Occipital lobe (tissue), 1 donor: ENCODE measurements at regions not wholly inside any gene's neighbourhood (a gene's known extent, or its start where the extent isn't known, plus 50 kb on each side); places are given as distances from the start of the nearest gene placed in this dataset.
"Not testable (repeated sequence)": the region's sequence is repeated elsewhere in the genome, so short reads cannot be mapped to it uniquely, and the experiment has no call there.

ENCODE experiments used
- DNase-seq: peaks from one replicate; lab custom pipeline; 2025; lab: John Stamatoyannopoulos, UW

DNA sequence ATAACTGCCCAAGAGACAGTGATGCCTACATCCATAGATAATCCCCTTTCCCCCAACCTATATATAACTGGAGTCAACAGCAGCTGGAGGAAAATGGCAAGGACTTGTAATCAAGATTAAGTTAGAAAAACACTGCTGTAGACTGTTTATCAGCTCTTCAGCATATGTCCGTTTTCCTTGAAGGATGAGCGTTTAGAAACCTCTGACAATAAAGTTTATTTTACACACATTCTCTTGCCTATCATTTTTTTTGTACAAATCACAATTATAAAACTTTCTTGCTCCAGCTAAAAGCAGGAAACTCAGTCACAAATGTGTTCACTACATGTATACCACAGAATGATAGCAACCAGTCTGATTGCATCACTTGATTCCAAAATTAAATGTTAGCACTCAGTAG is 50.8 kb downstream of the PPIAL4G start:
- DNase-seq, result not testable (repeated sequence)

DNA sequence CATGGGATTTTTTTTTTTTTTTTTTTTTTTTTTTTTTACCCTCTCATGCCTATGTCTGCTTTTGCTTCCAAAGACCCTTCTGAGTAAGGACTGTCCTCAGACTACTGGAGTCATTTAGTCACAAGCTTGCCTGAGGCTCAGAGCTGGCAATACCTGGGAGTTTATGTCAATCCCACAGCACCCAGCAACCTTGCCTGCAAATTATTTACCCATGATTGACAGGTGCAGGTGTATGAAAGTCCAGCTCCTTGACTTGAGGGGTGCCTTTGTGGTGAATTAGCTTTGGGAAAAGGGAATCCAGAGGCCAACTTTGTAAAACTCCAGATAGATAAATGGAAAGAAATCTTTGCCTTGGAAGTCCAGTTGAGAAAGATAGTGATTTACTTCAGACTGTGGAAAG is 53.2 kb downstream of the PPIAL4G start:
- not testable (repeated sequence) for DNase-seq

DNA sequence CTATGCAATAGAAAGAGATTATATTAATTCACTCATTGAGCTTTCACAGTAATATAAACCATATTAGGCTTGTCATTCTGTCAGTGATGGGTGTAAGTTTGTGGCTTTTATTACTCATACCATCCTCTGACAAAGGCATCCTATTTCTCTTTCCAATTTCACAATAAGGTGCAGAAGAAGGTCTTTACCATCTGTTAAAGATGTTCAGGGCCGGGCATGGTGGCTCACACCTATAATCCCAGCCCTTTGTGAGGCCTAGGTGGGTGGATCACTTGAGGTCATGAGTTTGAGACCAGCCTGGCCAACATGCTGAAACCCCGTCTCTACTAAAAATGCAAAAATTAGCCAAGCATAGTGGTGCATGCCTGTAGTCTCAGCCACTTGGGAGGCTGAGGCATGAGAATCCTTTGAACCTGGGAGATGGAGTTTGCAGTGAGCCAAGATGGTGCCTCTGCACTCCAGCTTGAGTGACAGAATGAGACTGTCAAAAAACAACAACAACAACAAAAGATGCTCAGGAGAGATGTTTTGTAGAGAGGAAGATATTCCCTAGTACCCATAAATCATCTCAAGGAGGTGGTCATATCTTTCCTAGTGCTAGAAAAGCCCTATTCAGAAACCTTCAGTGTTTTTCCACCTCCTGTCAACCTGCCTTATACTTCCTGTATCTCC is 56.0 kb downstream of the PPIAL4G start:
- not testable (repeated sequence) for DNase-seq

DNA sequence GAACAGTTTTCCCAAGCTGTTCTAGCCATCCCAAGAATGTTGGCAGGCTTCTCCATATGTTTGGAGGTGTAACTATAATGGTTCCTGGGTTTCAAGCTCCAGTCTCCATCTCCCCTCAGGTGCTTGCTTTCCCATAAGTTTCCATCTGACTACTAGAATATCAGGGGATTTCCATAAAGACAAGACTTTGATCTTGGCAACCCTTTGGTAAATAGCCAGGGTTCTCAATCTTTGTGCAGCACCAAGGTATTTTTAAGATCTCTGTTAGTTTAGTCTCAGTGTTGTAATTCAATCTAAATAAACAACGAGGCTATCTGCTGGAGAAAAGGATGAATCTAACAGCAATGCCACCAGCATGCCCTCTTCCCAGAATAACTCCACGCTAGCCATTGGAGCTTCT is 56.7 kb downstream of the PPIAL4G start:
- DNase-seq, result not testable (repeated sequence)

DNA sequence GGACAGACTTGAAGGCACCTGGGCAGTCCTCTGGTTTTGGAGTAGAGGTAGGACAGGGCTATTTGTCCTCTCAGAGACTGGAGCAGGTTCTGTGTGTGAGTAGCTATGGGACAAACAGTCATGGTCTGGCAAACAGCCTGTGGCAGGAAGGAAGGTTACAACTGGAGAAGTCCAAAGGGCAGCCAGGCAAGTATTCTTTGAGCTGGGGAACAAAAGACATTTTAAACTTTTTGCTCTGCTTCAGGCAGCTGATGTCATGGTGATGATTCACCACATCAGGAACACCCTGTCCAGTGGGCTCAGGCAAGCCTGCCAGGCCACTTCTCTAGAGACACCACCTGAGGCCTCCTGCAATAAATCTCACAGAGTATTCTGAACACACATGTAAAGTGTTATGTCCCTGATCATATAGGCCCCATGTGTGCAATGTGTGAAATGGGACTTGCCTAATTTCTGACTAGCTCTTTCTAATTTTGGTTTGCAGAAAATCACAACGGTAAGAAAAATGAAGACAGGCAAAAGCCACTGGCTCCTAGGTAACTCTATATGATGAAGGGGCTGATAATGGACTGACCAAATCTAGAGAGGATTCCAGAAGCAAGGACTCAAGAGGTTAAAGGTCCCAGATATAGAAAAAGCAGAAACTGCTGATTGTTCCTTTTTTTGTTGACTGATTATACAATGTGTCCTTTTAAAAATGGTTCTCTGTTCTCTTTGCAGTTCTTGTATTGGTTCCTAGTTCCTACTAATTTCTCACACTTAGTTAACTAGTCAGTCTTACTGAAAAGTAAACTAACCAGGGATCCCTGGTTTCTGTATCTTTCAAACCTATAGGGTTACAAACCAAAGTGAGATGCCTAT is 58.7 kb downstream of the PPIAL4G start:
- not testable (repeated sequence) for DNase-seq

DNA sequence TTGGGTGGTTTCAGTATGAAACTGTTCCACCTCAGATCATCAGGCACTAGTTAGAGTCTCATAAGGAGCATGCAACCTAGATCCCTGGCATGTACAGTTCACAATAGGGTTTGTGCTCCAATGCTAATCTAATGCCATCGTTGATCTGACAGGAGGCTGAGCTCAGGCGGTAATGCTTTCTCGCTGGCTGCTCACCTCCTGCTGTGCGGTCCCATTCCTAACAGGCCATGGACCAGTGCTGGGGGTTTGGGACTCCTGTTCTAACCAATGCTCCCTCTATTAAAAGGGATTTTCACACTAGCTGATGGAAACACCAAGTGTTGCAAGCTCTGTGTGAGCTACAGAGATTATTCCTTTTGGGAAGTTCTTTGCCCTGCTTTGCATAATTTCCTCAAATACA is 60.2 kb downstream of the PPIAL4G start:
- not testable (repeated sequence) for DNase-seq

DNA sequence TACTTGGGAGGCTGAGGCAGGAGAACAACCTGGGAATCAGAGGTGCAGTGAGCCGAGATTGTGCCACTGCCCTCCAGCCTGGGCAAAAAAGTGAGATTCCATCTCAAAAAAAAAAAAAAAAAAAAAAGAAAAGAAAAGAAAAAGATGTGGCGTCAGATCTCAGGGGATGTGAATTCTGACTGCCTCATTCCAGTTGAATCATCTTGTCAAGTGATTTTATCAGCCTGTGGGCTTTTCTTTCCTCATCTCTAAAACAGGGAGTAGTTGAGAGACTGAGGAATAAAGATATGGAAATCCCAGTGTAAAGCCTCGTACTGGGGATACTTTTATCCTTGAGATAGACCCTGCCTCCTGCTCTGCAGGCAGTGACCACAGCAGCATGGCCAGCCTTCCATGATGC is 65.9 kb downstream of the PPIAL4G start:
- not testable (repeated sequence) for DNase-seq

DNA sequence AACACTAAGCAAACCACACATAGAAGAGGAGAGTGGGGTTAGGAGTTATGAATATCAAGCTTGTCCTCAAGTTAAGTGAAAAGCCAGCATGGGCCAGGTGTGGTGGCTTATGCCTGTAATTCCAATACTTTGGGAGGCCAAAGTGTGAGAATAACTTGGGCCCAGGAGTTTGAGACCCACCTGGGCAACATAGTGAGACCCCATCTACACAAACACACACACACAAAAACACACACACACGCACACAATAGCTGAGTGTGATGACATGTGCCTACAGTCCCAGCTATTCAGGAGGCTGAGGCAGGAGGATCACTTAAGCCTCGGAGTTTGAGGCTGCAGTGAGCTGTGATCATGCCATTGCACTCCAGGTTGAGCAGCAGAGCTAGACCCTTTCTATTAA is 69.7 kb downstream of the PPIAL4G start:
- DNase-seq, result not testable (repeated sequence)

DNA sequence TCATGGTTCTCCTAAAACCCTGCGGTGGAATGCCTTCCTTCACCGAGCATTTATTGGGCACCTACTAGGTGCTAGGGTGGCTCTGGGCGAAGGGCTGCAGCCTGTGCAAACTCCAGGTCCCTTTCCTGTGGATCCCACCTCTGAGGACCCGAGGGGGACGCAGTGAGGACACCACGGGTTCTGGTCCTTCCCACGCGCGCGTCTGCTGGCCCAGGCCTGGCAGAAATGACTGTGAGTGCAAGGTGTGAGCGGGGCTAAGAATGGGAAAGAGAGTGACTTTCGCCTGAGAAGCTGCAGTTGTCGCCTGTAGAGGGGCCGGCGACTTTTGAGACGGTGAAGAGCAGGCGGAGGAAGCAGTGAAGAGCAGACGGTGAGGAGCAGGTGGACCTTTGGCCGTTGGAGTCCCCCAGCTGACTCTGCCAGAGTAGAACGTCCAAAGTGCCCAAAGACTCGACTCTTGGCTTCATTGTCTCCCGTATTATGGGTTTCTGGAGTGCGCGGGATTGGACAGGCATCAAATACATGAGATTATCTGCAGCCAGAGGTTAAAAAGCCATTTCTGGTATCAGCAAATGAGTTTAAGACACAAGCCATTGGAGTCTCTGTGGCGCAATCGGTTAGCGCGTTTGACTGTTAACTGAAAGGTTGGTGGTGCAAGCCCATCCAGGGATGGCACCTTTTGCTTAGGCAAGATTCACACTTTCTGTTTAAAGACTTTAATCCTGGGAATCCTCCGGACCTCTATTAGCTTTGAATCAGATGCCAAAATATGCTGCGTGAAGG is 78.1 kb downstream of the PPIAL4G start:
- DNase-seq, result not testable (repeated sequence)

DNA sequence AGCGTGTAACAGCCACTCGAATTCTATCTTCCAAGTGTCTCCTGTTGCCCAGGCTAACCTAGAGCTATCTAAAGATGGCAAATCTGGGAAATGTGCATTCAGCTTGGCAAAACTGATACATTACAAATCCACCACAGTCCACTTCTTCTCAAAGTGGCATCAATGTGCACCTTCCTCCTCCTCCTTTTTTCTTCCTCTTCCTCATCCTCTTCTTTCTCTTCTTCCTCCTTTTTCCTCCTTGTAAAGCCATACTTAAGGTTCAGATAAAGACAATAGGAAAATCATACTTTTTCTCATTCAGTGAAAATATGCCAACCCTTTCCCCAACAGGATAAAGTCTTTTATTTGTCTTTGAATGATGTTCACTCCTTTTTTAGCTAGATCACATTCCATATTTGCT is 79.2 kb downstream of the PPIAL4G start:
- not testable (repeated sequence) for DNase-seq

DNA sequence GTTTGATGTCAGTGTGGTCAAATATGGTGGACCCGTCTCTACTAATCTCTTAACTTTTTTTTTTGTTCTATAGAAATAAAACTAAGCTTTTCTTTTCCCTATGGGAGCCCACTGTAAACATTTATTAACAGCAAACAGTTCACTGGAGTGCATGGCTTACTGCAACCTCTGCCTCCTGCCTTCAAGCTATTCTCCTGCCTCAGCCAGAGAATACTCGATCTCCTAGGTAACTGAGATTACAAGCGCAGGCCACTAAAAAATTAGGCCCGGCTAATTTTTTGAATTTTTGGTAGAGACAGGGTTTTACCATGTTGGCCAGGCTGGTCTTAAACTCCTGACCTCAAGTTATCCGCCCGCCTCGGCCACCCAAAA is 80.0 kb downstream of the PPIAL4G start:
- not testable (repeated sequence) for DNase-seq

DNA sequence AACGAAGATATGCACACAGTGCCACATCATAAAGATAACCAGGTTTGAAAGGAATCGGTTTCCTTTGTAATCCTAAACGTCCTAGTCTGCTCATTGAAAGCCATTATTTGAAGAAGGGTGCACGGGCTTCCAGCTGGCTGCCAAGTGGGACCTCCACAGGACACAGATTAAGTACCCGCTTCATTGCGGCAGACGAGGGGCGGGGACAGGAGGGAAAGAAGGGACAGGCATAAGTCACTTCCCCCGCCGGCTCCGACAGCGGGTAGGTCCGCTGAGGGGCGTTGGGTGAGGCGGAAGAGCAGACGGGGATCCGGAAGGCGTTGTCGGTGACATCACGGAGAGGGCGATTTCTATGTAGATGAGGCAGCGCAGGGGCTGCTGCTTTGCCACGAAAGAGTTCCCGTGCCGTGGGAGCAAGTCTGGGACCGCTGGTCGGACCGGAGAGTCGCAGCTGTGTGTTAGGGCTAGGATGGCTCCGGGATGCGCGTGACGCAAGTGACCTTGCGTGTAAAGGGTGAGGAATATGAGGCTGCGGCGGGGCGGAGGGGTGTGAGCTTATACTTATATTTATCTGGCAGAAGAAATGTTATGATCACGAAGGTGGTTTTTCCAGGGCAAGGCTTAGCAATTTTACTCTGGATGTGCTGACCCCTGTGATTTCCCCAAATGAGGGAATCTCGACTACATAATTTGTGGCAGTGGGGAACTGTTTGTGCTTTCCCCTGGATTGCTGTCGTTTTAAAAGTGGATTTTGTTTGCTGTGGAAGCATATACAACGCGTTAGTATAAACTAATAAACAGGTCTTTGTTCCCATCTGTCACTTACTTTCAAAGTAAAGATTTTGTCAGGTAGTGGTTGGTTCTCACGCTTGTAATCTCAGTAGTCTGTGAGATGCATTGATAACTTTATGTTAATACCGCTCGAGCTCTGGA is 80.7 kb downstream of the PPIAL4G start:
- DNase-seq, result peak; percentile 77

DNA sequence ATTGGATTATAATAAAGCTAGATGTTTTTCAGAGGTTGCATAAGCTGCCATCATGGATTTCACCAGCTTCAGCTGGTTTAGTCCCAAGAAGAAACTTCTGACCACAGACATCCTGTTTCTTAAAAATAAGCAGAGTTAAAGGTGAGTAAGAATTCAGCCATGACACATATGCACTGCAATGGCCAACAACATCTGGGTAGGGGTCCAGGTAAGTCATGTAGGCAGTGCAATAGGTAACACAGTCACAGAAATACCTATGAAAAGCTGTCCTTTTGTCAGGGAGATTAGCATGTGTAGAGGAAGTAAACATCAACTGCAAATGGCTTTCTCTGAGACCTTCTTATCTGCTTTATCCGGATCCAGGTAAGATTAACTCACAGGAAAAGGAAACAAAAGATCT is 85.6 kb downstream of the PPIAL4G start:
- not testable (repeated sequence) for DNase-seq

DNA sequence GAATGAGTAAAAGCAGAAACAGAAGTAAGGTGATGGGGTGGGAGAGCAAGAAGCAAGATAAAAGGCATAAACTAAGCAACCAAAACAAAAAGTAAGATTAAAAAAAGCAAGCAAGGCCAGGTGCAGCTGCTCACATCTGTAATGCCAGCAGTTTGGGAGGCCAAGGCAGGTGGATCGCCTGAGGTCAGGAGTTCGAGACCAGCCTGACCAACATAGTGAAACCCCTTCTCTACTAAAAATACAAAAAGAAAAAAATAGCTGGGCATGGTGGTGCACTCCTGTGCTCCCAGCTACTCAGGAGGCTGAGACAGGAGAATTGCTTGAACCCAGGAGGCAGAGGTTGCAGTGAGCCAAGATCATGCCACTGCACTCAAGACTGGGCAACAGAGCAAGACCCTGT is 90.6 kb downstream of the PPIAL4G start:
- not testable (repeated sequence) for DNase-seq

DNA sequence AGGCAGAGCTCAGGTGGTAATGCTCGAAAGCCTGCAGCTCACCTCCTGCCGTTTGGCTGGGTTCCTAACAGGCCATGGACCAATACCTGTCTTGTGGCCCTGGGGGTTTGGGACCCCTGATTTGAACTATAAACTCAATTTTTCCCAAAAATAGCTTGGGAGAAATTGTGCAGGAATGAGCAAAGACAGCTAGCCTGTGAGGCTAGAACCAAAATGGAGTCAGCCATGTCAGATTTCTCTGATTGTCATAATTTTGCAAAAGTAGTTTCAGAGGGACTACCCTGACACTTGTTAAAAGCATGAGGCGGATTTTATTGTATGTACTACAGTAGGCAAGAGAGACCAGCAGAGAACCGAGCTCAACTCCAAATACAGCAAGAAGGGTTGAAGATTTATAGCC is 91.8 kb downstream of the PPIAL4G start:
- DNase-seq, result not testable (repeated sequence)

DNA sequence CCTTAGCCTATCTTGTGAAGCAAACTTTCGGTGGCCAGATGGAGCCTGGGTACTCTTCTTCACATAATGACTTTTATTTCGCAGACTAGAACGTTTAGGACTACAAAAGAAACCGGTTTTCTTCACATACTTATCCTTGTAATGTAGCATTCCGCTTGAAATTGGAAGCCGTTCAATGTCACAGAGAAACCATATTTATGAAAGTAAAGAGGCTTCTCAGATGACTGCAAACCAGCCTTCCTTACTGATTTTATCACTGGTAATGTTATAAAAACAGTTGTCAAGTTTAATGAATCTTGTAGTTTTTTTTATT is 94.1 kb downstream of the PPIAL4G start:
- no peak for DNase-seq

DNA sequence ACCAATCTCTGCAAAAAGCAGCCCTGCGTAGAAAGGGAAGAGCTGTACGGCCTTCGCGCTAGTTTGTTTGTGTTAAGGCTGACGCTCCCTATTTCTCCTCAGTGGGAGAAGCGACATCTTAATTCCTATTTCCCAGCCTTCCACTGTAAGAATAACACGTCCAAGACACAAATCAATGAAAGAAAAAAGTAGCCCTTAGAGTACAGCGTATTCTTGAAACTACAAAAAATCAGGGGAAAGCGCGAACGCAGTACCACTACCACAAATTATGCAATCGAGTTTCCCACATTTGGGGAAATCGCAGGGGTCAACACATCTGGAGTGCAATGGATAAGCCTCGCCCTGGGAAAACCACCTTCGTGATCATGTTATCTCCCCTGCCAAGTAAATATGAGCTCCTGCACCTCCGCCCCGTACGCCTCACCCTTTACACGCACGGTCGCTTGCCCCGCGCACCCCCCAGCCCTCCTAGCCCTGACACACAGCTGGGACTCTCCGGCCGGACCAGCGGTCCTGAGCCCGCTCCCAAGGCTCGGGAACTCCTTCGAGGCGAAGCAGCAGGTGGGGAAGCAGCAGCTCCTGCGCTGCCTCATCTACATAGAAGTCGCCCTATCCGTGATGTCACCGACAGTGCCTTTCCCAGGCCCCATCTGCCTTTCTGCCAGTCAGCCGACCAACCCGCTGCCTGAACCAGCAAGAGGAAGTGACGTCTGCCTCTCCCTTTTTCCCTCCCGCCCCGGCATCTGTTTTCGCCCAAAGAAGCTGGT is 94.7 kb downstream of the PPIAL4G start:
- peak; percentile 92 for DNase-seq

DNA sequence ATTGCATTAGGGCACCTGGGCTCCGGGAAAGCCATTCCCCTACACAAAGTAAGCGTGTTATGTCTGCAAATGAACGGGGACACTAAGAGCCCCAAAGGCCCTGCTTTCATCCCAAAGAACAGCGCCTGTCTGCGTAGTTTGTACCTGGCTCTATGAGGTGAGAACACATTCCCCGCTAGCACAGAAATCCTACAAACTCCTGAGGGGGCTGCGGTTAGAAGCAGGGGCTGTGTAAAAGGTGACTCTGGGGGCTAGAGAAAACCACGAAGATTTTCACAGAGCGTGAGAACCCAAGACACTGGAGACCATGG is 95.2 kb downstream of the PPIAL4G start:
- not testable (repeated sequence) for DNase-seq

DNA sequence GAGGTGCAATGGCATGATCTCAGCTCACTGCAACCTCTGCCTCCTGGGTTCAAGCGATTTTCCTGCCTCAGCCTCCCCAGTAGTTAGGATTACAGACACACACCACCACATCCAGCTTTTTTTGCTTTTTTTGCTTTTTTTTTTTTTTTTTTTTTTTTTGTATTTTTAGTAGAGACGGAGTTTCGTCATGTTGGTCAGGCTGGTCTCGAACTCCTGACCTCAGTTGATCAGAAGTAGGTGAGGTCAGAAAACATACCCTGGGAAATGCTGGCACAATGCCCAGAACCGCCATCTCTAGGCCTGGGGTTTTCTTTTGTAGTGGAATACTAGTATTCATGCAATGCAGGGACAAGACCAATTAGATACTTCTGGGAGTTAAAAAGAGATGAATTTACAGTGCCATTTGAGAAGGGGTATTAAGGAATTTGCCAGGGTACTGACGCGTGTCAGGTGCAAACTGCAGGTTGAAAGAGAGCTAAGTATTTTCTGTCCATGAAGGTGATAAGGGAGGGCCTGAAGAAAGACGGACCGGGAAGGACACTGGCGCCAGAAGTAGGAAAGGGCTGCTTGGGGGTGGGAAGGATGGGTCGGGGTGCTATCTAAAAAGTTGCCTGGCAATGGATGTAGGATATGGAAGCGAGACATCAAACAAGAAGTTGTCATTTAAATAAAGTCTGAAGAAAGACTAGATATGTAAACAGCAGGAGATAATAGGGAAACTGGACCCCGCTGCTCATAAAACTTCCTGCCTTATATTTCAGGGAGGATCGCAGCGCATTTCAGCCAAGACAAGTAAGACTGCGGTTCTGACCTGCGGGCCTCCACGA is 95.8 kb downstream of the PPIAL4G start:
- DNase-seq, result not testable (repeated sequence)

DNA sequence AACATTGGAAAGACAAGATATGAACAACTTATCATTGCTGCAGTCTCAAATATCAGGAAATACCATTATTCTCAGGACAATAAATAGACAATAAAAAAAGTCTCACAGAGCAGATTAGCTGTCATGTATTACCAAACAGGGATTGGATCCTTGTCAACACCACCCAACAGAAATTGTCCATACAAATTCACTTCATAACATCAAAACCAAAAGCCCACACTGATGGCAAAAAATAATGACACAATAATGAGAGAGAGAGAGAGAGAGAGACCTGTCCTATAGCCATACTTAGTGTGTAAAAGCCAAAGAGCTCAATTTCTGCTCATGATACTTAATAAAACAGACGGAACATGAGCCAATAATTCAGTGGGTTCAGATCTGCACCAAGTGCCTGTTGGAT is 96.5 kb downstream of the PPIAL4G start:
- DNase-seq, result no peak
